Gastroesophageal sphincter (tissue), 3 donors: ENCODE measurements at regions not wholly inside any gene's neighbourhood (a gene's known extent, or its start where the extent isn't known, plus 50 kb on each side); places are given as distances from the start of the nearest gene placed in this dataset.

Experiments used
- EP300 ChIP-seq: sonication (generic); formaldehyde crosslinking; IDR thresholded peaks from one replicate; pipeline ENCODE4 v1.6.1; 2017; ENCODE audit warnings: antibody characterized with exemption, mild to moderate bottlenecking
- POLR2AphosphoS5 ChIP-seq: sonication (generic); formaldehyde crosslinking; IDR thresholded peaks from one replicate; pipeline ENCODE4 v1.6.1; 2017; ENCODE audit warnings: antibody characterized with exemption
- TF ChIP-seq, protein P1 (sequence below), 4 experiments: fragments of 200-600 bp in 2 of 4; fragments of 450-650 bp in 2 of 4; sonication (generic) in 1 of 4; IDR thresholded peaks; one replicate each; pipeline ENCODE4 v1.5.1; 2017 to 2019; ENCODE audit warnings: antibody characterized with exemption in 4 of 4, mild to moderate bottlenecking in 2 of 4, moderate library complexity in 2 of 4

GRCh38 chr4:132593717-132594400 is 555.2 kb upstream of the PCDH10 start:
- TF ChIP-seq, protein P1, sequence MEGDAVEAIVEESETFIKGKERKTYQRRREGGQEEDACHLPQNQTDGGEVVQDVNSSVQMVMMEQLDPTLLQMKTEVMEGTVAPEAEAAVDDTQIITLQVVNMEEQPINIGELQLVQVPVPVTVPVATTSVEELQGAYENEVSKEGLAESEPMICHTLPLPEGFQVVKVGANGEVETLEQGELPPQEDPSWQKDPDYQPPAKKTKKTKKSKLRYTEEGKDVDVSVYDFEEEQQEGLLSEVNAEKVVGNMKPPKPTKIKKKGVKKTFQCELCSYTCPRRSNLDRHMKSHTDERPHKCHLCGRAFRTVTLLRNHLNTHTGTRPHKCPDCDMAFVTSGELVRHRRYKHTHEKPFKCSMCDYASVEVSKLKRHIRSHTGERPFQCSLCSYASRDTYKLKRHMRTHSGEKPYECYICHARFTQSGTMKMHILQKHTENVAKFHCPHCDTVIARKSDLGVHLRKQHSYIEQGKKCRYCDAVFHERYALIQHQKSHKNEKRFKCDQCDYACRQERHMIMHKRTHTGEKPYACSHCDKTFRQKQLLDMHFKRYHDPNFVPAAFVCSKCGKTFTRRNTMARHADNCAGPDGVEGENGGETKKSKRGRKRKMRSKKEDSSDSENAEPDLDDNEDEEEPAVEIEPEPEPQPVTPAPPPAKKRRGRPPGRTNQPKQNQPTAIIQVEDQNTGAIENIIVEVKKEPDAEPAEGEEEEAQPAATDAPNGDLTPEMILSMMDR (IDR thresholded peaks at IDR 0.05): no peak
- TF ChIP-seq POLR2AphosphoS5: no peak
- no peak for TF ChIP-seq EP300
